GM04504 (cell line): ENCODE measurements at regions not wholly inside any gene's neighbourhood (a gene's known extent, or its start where the extent isn't known, plus 50 kb on each side); places are given as distances from the start of the nearest gene placed in this dataset.
"Not testable (repeated sequence)": the region's sequence is repeated elsewhere in the genome, so short reads cannot be mapped to it uniquely, and the experiment has no call there.

Source experiments
- DNase-seq: peaks from one replicate; pipeline ENCODE4 v3.0.0-alpha.2; 2012; ENCODE audit warnings: low read depth

DNA sequence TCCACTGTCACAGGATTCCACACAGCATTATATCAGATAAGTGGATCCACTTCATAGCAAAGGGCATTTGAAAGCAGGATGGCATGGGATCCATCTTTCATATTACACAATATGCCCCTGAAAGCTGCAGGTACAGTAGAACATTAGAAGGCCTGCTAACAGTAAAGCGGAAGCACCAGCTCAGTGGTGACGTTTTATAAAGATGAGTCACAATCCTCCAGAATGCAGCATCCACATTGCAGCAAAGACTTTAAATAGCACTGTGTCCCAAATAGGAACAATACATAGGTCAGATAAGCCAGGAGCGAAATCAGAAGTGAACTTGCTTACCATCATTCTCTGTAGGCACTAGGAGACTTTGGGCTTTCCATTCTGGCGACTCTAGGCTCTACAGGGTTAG, 609.5 kb upstream of the FAT1 start:
- DNase-seq: no peak

DNA sequence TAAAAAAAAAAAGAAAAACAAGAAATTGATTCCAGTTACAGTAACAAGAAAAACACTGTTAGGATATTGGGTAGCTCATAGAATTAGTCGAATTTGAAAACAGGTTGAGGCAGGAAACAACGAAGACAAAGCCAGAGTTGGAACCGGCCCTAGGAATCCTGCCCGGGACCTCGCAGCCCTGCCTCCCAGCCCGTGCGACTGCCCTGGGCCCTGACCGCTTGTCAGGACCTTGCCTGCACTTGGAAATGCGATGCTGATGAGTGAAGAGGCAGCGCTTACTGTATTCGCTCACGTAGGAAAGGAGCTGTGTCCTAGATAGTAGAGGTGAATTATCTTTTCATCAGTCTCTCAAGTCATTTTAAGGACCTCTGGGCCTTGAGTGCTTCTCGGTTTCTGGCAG, 611.7 kb upstream of the FAT1 start:
- no peak for DNase-seq

DNA sequence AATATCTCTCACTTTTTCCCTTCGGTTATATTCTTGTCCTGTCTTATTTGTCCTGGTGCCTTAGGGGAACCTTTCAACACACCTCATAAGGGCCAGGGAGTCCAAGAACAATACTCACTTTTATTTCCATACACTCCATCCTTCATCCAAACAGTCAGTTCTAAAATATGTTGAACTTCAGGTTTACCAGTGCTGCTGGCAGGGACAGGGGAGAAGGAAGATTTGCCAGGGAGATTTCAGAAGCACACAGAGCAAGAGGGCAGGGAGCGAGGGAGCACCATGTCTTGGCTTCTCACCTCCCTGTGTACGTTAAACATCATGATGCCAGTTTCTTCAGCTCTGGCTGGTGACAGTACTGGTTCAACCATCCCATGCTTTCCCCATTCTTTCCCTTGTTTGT, 631.1 kb upstream of the FAT1 start:
- no peak for DNase-seq

DNA sequence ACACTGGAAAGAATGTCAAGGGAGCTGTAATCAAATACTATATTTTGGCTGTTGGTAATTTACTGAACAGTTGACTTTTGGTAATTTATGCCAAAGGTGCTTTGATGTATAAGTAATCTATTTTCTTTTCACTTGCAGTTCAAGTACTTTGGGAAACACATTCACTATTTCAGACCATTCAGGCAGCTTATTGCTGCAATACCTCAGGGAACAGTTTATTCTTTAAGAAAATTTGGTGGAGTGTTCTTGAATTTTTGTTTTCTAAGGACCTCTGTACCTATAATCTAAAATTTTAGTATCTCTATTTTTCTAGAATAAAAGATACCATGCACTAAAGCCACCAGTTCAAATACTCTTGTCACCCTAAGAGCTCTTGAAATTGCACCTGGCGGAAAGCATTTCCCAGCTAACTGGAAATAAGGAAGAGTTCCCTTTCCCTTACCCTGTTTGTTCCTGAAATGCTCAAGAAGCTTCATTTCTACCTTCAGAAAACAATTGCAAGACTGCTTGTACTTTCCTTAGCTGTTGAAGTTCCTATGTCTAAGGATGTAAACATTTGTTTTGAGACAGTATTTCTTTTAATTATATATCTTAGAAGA, 633.5 kb upstream of the FAT1 start:
- DNase-seq: no peak

DNA sequence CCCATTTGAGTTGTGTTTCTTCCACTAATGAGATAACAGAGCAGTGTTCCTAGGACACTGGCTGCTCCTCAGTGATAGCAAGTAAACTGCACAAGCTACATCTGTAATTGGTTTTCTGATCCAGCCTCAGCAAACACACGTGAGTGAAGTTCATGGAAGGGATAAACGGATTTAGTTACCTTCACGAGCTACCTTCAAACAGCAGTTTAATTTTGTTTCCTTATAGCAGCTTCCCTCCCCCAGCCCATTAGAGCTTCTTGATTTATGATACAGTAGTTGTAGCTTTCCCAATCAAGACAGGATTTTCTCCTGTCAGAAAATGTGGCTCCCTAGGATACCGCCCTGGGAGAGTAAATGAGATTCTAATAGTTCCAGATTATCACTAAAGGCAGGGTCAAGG, 634.2 kb upstream of the FAT1 start:
- DNase-seq: no peak

DNA sequence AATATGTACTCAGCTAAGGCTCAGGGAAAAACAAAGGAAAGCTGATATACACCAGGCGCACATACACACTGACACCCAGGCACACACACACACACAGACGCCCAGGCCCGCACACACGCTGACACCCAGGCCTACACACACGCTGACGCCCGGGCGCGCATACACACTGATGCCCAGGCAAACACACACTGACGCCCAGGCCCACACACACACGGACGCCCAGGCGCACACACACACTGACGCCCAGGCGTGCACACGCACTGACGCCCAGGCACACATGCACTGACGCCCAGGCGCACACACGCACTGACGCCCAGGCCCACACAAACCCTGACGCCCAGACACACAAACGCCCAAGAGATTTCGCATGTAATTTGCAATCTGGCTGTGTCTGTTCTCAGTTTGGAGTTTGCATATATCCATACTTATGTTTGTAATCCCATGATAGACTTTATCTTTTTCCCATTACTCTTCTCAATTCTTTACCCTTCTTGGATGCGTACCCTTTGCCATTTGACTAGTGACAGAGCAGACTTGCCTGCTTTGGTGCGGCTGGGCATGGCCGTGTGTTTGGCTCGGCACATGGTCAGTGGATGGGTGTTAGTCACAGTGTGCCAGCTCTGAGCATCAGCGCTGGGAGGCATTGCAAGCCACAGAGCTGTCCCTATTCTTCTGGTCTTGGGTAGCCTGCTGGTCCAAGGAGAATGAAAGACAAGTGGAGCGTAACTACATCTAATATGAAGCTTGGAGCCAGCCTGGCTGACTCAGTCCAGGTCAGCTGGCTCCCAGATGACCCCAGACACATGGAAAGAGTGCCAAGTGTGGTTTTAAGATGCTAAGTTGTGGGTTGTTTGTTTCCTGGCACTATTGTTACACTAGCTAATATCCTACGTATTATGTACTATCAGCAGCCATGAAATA, 632.4 kb upstream of the ZFP42 start:
- DNase-seq: no peak

DNA sequence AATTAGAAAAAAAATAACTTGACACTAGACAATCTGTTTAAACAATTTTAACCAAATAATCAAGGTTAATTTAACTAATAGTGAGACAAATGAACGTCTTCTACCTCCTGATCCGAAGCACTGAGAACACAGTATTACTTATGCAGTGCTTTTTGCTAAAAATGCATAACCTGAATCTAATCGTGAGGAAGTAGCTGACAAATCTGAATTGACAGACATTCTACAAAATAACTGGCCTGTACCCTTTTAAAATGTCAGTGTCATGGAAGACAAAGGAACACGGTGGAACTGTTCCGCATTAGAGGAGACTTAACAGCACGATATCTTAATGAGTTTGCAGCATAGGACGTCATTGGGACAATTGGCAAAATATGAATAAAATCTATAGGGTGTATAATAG, 631.2 kb upstream of the ZFP42 start:
- no peak for DNase-seq

DNA sequence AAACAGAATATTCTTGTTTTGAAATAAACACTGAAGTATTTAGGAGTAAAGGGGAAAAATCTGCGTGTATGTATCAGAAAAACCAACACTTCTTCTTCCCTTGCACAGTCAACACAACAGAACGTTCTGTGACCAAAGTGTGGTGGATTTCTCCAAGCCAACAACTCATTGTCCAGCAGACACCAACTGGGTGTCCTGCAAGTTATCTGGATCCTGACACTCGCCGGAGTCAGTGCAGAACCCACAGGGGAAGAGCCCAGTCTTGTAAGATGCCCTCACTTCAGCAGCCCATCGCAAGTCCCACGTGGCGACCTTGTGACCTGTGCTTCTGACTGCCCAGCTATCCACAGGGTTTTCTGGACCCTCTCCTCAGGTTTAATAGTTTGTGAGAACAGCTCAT, 630.7 kb upstream of the ZFP42 start:
- no peak for DNase-seq

DNA sequence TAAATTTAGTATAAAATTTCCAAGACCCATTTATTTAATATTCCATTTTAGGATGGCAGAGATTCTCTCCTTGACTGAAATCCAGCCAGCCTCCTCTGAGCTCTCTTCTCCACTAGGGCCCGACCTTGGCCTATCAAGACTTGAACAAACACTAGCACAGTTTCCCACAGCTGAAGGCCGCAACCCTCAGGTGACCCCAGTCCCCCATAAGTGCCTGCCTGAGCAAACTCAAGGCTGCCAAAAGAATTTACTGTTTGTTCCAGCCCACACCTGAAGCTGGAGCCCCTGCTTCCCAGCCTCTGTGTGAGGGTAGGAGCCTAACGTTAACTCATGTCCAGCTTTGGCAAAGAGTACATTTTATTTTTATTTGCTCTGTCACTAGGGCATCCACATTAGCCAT, 629.0 kb upstream of the ZFP42 start:
- no peak for DNase-seq

DNA sequence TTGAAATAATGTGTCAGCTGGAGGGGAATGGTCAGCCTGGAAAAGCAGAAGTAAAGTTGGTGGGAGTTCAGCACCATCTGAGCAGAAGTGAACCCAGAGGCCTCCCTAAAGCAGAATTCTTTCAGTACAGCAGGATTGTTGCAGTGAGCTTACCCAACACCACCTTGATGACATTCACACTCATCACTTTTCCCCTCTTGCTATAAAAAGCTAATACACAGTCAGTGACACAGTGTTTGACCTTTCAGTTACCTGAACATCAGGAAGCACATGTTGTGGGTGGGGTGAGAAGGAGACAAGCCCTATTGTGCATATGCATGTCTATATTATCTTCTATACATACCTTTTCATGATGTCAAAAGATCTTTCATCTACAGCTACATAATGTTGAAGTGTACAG, 624.7 kb upstream of the ZFP42 start:
- DNase-seq: no peak

DNA sequence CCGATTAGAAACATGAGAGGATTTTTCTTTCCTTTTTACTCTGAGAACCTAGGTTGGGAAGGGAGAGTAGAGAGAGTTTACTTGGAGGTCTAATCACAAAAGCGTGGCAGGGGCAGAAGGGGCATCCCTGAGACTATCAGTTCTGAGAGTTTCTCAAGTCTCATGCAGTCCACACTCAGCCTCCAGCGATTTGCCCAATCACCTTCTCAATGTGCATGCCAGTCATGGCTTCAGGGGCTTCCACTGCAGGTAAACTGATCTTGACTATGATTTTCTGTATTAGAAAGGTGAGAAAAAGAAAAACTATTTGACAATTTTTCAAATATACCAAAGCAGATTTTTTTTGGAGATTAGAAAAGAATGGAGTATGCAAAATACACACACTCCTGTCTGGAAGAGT, 617.1 kb upstream of the ZFP42 start:
- no peak for DNase-seq

DNA sequence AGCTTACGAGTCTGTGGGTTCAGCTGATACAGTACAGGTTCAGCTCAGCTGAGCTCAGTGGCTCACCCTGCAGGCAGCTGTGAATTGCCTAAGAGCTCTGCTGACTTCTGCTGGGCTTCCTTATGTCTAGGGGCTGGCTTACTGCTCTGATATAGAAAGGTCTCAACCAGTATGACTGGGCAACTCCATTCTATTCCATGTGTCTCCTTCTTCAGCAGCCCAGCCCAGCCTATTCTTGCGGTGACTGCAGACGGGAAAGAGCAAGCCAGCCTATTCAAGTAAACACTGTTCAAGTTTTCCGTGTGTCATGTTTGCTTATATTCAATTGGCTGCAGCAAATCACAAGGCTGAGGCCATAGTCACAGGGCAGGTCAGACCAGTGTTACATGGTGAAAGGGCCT, 615.4 kb upstream of the ZFP42 start:
- no peak for DNase-seq

DNA sequence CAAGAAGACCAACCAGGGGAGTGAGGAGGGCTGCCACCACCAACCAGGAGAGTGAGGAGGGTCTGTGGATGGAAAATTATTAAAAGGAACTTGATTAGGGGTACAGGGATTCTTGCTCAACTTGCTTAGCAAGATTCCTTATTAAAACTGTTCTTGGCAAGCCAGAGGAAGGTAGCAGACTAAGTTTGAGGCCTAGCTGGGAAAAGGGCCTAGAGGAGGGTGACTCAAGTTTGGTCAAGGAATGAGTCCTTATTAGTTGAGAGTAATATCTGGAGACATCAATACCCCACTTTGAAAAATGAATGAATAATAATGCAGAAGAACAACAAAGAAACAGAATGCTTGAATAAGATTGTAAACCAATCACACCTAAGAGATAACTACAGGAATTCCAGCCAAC, 612.4 kb upstream of the ZFP42 start:
- no peak for DNase-seq

DNA sequence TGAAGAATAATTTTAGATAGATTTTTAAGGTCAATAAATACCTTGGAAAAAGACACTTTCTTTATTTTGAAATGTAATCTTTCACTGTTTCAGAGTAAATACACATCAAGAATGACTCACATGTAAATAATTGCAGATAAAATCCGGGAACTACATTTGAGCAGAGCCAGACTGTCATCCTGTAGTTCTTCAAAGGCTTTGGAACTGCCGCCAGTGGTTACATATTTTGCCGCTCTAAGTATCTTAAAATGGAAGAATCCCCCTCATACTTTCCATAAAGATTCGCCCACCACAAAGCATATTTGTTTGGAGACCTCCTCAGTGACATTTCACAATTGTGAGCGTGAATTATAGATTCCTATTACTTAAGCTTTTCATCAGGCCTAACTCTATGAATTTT, 607.8 kb upstream of the ZFP42 start:
- DNase-seq: no peak

DNA sequence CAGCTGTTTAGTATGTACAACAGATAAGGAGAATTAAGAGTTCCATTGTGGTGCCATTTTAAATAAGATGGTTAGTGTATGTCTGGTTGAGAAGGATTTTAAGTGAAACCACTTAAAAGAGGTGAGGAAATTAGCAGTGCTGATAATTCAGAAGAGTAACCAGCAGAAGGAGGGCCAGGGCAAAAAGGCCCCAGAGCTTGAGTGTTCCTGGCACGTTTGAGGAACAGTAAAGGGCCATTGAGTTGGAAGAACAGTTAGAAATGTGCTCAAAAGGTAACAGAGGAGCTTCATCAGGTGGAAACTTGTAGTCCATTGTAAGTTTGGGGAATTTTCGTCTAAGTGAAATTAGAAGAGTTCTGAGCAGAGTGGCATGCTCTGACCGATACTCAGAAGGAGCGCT, 606.2 kb upstream of the ZFP42 start:
- DNase-seq: no peak

DNA sequence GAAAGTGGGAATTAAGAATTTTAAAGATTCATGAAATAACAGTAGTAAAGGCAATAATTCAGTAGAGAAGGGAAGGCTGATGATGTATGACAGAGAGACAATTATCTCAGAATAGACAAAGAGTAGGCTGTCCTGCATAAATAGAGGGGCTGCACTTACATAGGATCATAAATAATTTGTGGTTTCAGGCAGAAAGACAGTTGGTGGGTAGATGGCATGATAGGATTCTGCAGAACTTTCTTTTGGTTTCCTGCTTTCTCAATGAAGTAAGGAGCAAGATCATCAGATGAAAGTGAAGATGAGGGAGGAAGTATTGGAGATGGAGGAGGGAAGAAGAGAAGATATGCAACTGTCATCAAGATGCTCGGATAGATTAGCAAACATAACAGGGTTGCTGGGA, 604.9 kb upstream of the ZFP42 start:
- no peak for DNase-seq

DNA sequence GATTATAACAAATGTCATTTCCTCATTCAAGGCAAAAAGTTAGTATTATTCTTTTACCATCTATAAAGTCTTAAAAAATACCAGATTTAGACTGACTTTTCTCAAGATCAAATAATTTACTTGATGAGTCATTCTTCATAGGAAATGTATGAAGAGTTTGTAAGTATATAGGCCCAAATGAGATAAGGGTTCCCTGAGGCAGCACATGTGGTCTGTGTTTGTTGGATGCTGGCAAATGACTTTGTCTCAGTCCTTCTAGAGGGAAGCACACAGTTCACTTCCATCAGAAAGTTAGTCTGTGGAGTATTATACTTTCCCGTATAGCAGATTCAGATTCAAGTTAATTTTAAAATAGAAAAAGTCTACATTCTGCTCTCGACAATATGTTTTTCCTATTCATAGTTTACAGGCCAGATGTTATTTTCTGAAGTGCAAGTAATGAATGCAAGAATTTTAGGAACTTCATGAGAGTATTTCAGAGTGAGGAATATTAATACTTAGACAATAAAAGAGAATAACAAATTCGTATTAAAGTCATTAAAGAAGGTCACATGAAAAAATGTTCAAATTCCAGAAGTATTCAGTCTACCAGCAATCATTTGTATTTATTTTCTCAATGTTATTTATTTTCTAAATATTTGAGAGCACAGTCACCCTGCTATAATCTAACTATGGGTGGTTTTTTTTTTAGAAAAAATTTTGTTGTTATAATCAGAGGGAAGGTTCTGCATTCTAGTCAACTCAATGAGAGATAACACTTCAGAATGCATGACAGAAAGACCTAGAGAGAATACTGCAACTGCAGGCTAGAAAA, 601.8 kb upstream of the ZFP42 start:
- DNase-seq: no peak

DNA sequence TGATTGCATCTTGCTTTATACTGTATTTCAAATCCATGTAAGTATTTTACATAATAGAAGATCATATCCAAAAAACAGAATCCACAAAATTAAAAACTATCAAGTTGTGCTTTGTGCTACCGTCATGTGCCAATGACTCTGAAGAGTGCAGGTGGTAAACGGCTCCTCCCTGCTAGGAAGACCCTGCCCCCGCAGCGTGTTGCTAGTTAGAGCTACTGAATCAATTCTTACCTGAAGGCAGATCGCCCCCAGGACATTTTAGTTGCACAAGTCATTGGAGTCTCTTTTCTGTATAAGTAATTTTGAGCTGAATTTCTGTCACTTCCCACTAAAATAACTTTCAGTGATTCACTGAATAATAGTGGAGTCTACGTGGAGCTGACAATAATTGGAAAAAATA, 599.5 kb upstream of the ZFP42 start:
- no peak for DNase-seq

DNA sequence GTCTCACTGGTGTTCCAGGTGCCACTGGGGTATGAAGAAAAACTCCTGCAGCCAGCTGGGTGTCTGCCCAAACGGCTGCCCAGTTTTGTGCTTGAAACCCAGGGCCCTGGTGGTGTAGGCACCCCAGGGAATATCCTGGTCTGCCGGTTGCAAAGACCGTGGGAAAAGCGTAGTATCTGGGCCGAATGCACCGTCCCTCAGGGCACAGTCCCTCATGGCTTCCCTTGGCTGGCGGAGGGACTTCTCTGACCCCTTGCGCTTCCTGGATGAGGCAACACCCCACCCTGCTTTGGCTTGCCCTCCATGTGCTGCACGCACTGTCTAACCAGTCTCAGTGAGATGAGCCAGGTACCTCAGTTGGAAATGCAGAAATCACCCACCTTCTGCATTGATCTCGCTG, 587.1 kb upstream of the ZFP42 start:
- not testable (repeated sequence) for DNase-seq

DNA sequence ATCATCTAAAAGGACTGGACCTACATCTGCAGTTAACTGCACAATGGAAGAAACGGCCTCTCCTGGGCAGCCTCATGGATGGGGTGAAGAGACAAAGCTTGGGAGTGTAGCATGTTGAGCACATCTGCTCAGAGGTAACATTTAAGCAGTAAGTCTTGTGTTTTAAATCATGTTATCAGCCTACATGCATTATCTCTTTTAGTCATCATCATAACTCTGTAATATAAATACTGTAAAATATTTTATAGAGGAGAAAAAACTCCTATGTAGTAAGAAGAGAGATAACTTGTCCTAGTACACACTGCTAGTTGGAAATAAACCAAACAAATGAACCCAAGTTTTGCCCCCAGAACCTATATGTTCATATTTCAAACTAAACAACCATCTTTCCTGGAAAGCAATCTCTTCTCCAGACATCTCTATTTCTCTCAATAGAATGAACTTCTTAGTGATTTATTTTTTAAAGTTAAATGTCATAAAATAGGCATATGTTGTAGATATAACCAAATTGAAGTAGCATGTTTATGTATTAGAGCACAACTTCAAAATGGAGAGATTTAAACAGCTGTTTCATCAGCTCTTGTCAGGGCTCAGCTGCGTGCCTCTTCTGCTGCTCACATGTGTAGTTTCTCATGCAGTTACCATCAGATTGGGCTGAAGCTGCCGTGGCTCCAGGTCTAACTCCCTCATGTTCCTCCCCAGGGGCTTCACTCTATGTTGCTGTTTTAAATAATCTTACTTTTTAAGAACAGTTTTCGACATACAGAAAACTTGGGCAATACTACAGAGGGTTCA, 581.8 kb upstream of the ZFP42 start:
- DNase-seq: no peak

DNA sequence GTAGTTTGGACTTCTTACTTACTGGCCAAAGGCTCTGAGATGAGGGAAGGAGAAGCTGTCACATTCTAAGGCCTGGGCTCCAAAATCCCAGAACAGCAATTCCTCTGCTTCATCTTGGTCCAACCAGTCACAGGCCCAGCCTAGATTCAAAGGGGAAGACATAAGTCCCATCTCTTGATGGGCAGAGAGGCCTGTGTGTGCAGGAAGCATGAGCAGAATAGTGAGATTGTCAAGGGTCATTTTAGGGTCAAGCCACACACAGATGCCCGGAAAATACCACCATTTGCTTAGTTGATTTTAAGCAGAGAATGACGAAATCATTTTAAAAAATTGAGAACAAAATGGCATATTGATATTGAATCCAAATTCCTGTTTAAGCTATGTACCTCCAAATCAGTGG, 580.9 kb upstream of the ZFP42 start:
- DNase-seq: no peak

DNA sequence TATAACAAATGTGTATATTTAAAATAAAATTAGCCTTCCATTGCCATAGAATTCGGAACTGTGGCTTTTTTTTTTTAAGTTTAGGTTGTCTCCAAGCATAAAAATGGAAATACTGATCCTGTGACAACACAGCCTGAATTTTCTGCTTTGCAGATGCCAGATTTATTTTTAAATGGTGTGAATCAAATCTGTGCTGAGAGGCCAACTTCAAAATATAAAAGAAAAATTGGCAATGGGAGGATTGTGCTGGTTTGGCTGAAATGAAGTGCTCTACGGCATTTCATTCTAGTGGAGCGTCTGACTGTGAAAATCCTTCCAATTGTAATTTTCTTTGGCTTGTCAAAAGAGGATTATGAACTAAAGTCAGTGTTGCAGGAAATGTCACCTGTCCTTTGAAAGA, 580.3 kb upstream of the ZFP42 start:
- no peak for DNase-seq
